Activated T-helper 17 cell treated with anti-CD3 and anti-CD28 coated beads, Interleukin-2, amount 50 U/mL, for 72 hours (primary cell): ENCODE measurements at regions not wholly inside any gene's neighbourhood (a gene's known extent, or its start where the extent isn't known, plus 50 kb on each side); places are given as distances from the start of the nearest gene placed in this dataset.
A peak's percentile ranks its signal among the peaks of the same experiment; 100 is the strongest.
"Not testable (repeated sequence)": the region's sequence is repeated elsewhere in the genome, so short reads cannot be mapped to it uniquely, and the experiment has no call there.

Experiments used
- ATAC-seq: fragments of 150-1000 bp; cut with Tn5 transposase; replicated peaks from 2 replicates; pipeline ENCODE4 v1.10.0; 2021; ENCODE audit warnings: mild to moderate bottlenecking, moderate library complexity
- H3K27ac Mint-ChIP-seq: one replicate; pipeline ENCODE4 v1.8.0; 2022; ENCODE audit warnings: mixed read lengths
- H3K27me3 Mint-ChIP-seq: one replicate; pipeline ENCODE4 v1.8.0; 2022; ENCODE audit warnings: mixed read lengths
- H3K36me3 Mint-ChIP-seq: one replicate; pipeline ENCODE4 v1.8.0; 2022; ENCODE audit warnings: low read depth, mild to moderate bottlenecking, mixed read lengths
- H3K4me1 Mint-ChIP-seq: one replicate; pipeline ENCODE4 v1.8.0; 2022; ENCODE audit warnings: mixed read lengths
- H3K4me3 Mint-ChIP-seq: one replicate; pipeline ENCODE4 v1.8.0; 2022; ENCODE audit warnings: mild to moderate bottlenecking, mixed read lengths
- H3K9me3 Mint-ChIP-seq: one replicate; pipeline ENCODE4 v1.8.0; 2022; ENCODE audit warnings: mixed read lengths

GRCh38 chr10:26355241-26355640, 82.9 kb upstream of the APBB1IP start:
- no peak overlapping the region for H3K4me3 Mint-ChIP-seq
- ATAC-seq = no peak
- peaks cover 19% of the 10 kb centered on the region for H3K27me3 Mint-ChIP-seq
- peaks cover 5% of the 10 kb centered on the region for H3K4me1 Mint-ChIP-seq
- no peaks in the 10 kb centered on the region for H3K36me3 Mint-ChIP-seq
- H3K27ac Mint-ChIP-seq = no peak overlapping the region
- no peaks in the 10 kb centered on the region for H3K9me3 Mint-ChIP-seq

GRCh38 chr10:26357203-26357602, 80.9 kb upstream of the APBB1IP start:
- H3K4me3 Mint-ChIP-seq = no peak overlapping the region
- ATAC-seq = peak; percentile 98
- peak overlapping the region; percentile 47 for H3K27ac Mint-ChIP-seq
- peaks cover 19% of the 10 kb centered on the region for H3K27me3 Mint-ChIP-seq
- peaks cover 5% of the 10 kb centered on the region for H3K4me1 Mint-ChIP-seq
- H3K9me3 Mint-ChIP-seq = no peaks in the 10 kb centered on the region
- H3K36me3 Mint-ChIP-seq = no peaks in the 10 kb centered on the region

- no peak overlapping the region for H3K4me3 Mint-ChIP-seq
- H3K9me3 Mint-ChIP-seq = no peaks in the 10 kb centered on the region
- H3K4me1 Mint-ChIP-seq = peaks cover 5% of the 10 kb centered on the region
- peaks cover 19% of the 10 kb centered on the region for H3K27me3 Mint-ChIP-seq
- ATAC-seq = no peak
- no peaks in the 10 kb centered on the region for H3K36me3 Mint-ChIP-seq
- H3K27ac Mint-ChIP-seq = no peak overlapping the region
Measured at GRCh38 chr10:26358071-26358470, 80.1 kb upstream of the APBB1IP start.

GRCh38 chr10:26359670-26360069, 78.5 kb upstream of the APBB1IP start:
- Mint-ChIP-seq H3K9me3 (no peaks in the 10 kb centered on the region), H3K4me1 (peaks cover 5% of the 10 kb centered on the region), H3K36me3 (no peaks in the 10 kb centered on the region), H3K4me3 (no peak overlapping the region), H3K27ac (no peak overlapping the region), H3K27me3 (peaks cover 16% of the 10 kb centered on the region)
- ATAC-seq = no peak

GRCh38 chr10:26361351-26361750, 76.8 kb upstream of the APBB1IP start:
- H3K27me3 Mint-ChIP-seq = peaks cover 6% of the 10 kb centered on the region
- no peaks in the 10 kb centered on the region for H3K36me3 Mint-ChIP-seq
- no peak for ATAC-seq
- no peak overlapping the region for H3K4me3 Mint-ChIP-seq
- H3K4me1 Mint-ChIP-seq = peaks cover 5% of the 10 kb centered on the region
- no peaks in the 10 kb centered on the region for H3K9me3 Mint-ChIP-seq
- H3K27ac Mint-ChIP-seq = no peak overlapping the region

- H3K27ac Mint-ChIP-seq = no peak overlapping the region
- H3K9me3 Mint-ChIP-seq = no peaks in the 10 kb centered on the region
- no peaks in the 10 kb centered on the region for H3K36me3 Mint-ChIP-seq
- peaks cover 6% of the 10 kb centered on the region for H3K27me3 Mint-ChIP-seq
- peaks cover 5% of the 10 kb centered on the region for H3K4me1 Mint-ChIP-seq
- no peak for ATAC-seq
- H3K4me3 Mint-ChIP-seq = no peak overlapping the region
Measured at GRCh38 chr10:26361971-26362370, 76.2 kb upstream of the APBB1IP start.

GRCh38 chr10:26365681-26366358, 72.3 kb upstream of the APBB1IP start:
- Mint-ChIP-seq H3K4me1 (no peaks in the 10 kb centered on the region), H3K27me3 (peaks cover 8% of the 10 kb centered on the region), H3K4me3 (no peak overlapping the region), H3K27ac (no peak overlapping the region), H3K9me3 (peaks cover 4% of the 10 kb centered on the region), H3K36me3 (no peaks in the 10 kb centered on the region)
- peak; percentile 31 for ATAC-seq

- H3K27me3 Mint-ChIP-seq, H3K27ac Mint-ChIP-seq, H3K9me3 Mint-ChIP-seq, H3K4me1 Mint-ChIP-seq, H3K4me3 Mint-ChIP-seq, ATAC-seq, H3K36me3 Mint-ChIP-seq: not testable (repeated sequence)
Measured at GRCh38 chr10:26367035-26367434, 71.1 kb upstream of the APBB1IP start.

GRCh38 chr10:26367771-26368170, 70.4 kb upstream of the APBB1IP start:
- Mint-ChIP-seq H3K4me3 (no peak overlapping the region), H3K4me1 (no peaks in the 10 kb centered on the region), H3K27me3 (peaks cover 8% of the 10 kb centered on the region), H3K27ac (no peak overlapping the region), H3K9me3 (peaks cover 4% of the 10 kb centered on the region), H3K36me3 (no peaks in the 10 kb centered on the region)
- no peak for ATAC-seq

- Mint-ChIP-seq H3K27me3 (peaks cover 8% of the 10 kb centered on the region), H3K4me1 (no peaks in the 10 kb centered on the region), H3K9me3 (peaks cover 4% of the 10 kb centered on the region), H3K27ac (no peak overlapping the region), H3K4me3 (no peak overlapping the region), H3K36me3 (no peaks in the 10 kb centered on the region)
- ATAC-seq = no peak
Measured at GRCh38 chr10:26368463-26368862, 69.7 kb upstream of the APBB1IP start.

GRCh38 chr10:26372513-26373354, 65.4 kb upstream of the APBB1IP start:
- H3K4me1 Mint-ChIP-seq = no peaks in the 10 kb centered on the region
- ATAC-seq = no peak
- H3K4me3 Mint-ChIP-seq = no peak overlapping the region
- H3K27me3 Mint-ChIP-seq = peaks cover 8% of the 10 kb centered on the region
- no peak overlapping the region for H3K27ac Mint-ChIP-seq
- H3K36me3 Mint-ChIP-seq = no peaks in the 10 kb centered on the region
- H3K9me3 Mint-ChIP-seq = no peaks in the 10 kb centered on the region

GRCh38 chr10:26374426-26374825, 63.7 kb upstream of the APBB1IP start:
- Mint-ChIP-seq H3K27ac (no peak overlapping the region), H3K36me3 (no peaks in the 10 kb centered on the region), H3K4me3 (no peak overlapping the region), H3K4me1 (no peaks in the 10 kb centered on the region), H3K27me3 (peaks cover 7% of the 10 kb centered on the region), H3K9me3 (no peaks in the 10 kb centered on the region)
- no peak for ATAC-seq

- H3K27me3 Mint-ChIP-seq, H3K9me3 Mint-ChIP-seq, H3K36me3 Mint-ChIP-seq, H3K4me3 Mint-ChIP-seq, H3K27ac Mint-ChIP-seq, ATAC-seq, H3K4me1 Mint-ChIP-seq: not testable (repeated sequence)
Measured at GRCh38 chr10:26377224-26377810, 60.8 kb upstream of the APBB1IP start.

- no peaks in the 10 kb centered on the region for H3K4me1 Mint-ChIP-seq
- H3K9me3 Mint-ChIP-seq = no peaks in the 10 kb centered on the region
- H3K27ac Mint-ChIP-seq = no peak overlapping the region
- peaks cover 7% of the 10 kb centered on the region for H3K27me3 Mint-ChIP-seq
- ATAC-seq = no peak
- no peaks in the 10 kb centered on the region for H3K36me3 Mint-ChIP-seq
- H3K4me3 Mint-ChIP-seq = no peak overlapping the region
Measured at GRCh38 chr10:26378861-26379294, 59.3 kb upstream of the APBB1IP start.

GRCh38 chr10:26380815-26381214, 57.3 kb upstream of the APBB1IP start:
- Mint-ChIP-seq H3K4me3 (no peak overlapping the region), H3K9me3 (no peaks in the 10 kb centered on the region), H3K4me1 (no peaks in the 10 kb centered on the region), H3K27ac (no peak overlapping the region), H3K36me3 (no peaks in the 10 kb centered on the region), H3K27me3 (no peaks in the 10 kb centered on the region)
- no peak for ATAC-seq
